NCI-H82 (cell line): ENCODE measurements at regions not wholly inside any gene's neighbourhood (a gene's known extent, or its start where the extent isn't known, plus 50 kb on each side); places are given as distances from the start of the nearest gene placed in this dataset.

Experiments used
- DNase-seq: peaks from one replicate; lab custom pipeline; 2025; lab: John Stamatoyannopoulos, UW

GRCh38 chr14:97443412-97443811, 646.2 kb downstream of the VRK1 start:
- DNase-seq = no peak

- DNase-seq = no peak
Observed at GRCh38 chr14:97444248-97444647, 647.1 kb downstream of the VRK1 start.

GRCh38 chr14:97445367-97445766, 648.2 kb downstream of the VRK1 start:
- DNase-seq = no peak

GRCh38 chr14:97446087-97446486, 648.9 kb downstream of the VRK1 start:
- no peak for DNase-seq

- no peak for DNase-seq
Observed at GRCh38 chr14:97452314-97452713, 655.1 kb downstream of the VRK1 start.

- DNase-seq = no peak
Observed at GRCh38 chr14:97453991-97454390, 656.8 kb downstream of the VRK1 start.

- no peak for DNase-seq
Observed at GRCh38 chr14:97456462-97456861, 659.3 kb downstream of the VRK1 start.

- DNase-seq = no peak
Observed at GRCh38 chr14:97456958-97457357, 659.8 kb downstream of the VRK1 start.

- DNase-seq = no peak
Observed at GRCh38 chr14:97457575-97458085, 660.4 kb downstream of the VRK1 start.

GRCh38 chr14:97458255-97458654, 661.1 kb downstream of the VRK1 start:
- no peak for DNase-seq

GRCh38 chr14:97458661-97459579, 661.7 kb downstream of the VRK1 start:
- no peak for DNase-seq

GRCh38 chr14:97462081-97462480, 664.9 kb downstream of the VRK1 start:
- no peak for DNase-seq

GRCh38 chr14:97468220-97468619, 671.0 kb downstream of the VRK1 start:
- DNase-seq = no peak

GRCh38 chr14:97477353-97477752, 680.2 kb downstream of the VRK1 start:
- DNase-seq = no peak

GRCh38 chr14:97485201-97485600, 688.0 kb downstream of the VRK1 start:
- DNase-seq = no peak

- no peak for DNase-seq
Observed at GRCh38 chr14:97486601-97487120, 689.5 kb downstream of the VRK1 start.

- no peak for DNase-seq
Observed at GRCh38 chr14:97489750-97490149, 692.6 kb downstream of the VRK1 start.

GRCh38 chr14:97490521-97491070, 693.4 kb downstream of the VRK1 start:
- peak; percentile 93 for DNase-seq

- DNase-seq = peak; percentile 50
Observed at GRCh38 chr14:97491697-97492096, 694.5 kb downstream of the VRK1 start.

- DNase-seq = no peak
Observed at GRCh38 chr14:97499790-97500481, 702.8 kb downstream of the VRK1 start.

- no peak for DNase-seq
Observed at GRCh38 chr14:97506626-97507025, 709.4 kb downstream of the VRK1 start.

- DNase-seq = no peak
Observed at GRCh38 chr14:97513891-97514290, 716.7 kb downstream of the VRK1 start.
